ENCODE measurements at regions not wholly inside any gene's neighbourhood (a gene's known extent, or its start where the extent isn't known, plus 50 kb on each side); places are given as distances from the start of the nearest gene placed in this dataset.

- DNase-seq (no peak), ATAC-seq (ENCODE audit: insufficient read depth, low read depth) (no peak)
- H4K20me1 ChIP-seq (ENCODE audit: insufficient read depth, low read length): no peaks in the 10 kb centered on the region
- no peaks in the 10 kb centered on the region for H3K79me2 ChIP-seq (ENCODE audit: insufficient read depth, low read length)
- H3K27me3 ChIP-seq (ENCODE audit: insufficient read depth, low read length, poor library complexity): no peaks in the 10 kb centered on the region
- H3K4me2 ChIP-seq (ENCODE audit: insufficient read depth, low read length): no peak overlapping the region
- no peaks in the 10 kb centered on the region for H3K36me3 ChIP-seq (ENCODE audit: insufficient read depth, low read length)
- H3K4me3 ChIP-seq (ENCODE audit: low read depth in 1 of 2, low read length in 2 of 2): no peak overlapping the region
- no peaks in the 10 kb centered on the region for H3K9me3 ChIP-seq (ENCODE audit: insufficient read depth, low read length, severe bottlenecking)
- H3K27ac ChIP-seq (ENCODE audit: low read length): no peak overlapping the region
- H3K9ac ChIP-seq (ENCODE audit: low read depth, low read length): no peak overlapping the region
- H2AFZ ChIP-seq (ENCODE audit: low read depth, low read length): no peak overlapping the region
- TF ChIP-seq EZH2 (IDR thresholded peaks at IDR 0.05; ENCODE audit: borderline replicate concordance, low read depth, low read length, severe bottlenecking) (no peak), CTCF (IDR thresholded peaks at IDR 0.05; ENCODE audit: borderline replicate concordance, extremely low read depth, low read length, poor library complexity, severe bottlenecking) (no peak)
- no peaks in the 10 kb centered on the region for H3K4me1 ChIP-seq (ENCODE audit: insufficient read depth, low read length)
These were observed 378.7 kb upstream of the CNTN6 start for GRCh38 chr3:713947-714620.

GRCh38 chr3:721086-721485 is 371.7 kb upstream of the CNTN6 start:
- Histone ChIP-seq H3K9me3 (ENCODE audit: insufficient read depth, low read length, severe bottlenecking) (no peaks in the 10 kb centered on the region), H3K27ac (ENCODE audit: low read length) (no peak overlapping the region), H2AFZ (ENCODE audit: low read depth, low read length) (no peak overlapping the region), H3K4me2 (ENCODE audit: insufficient read depth, low read length) (no peak overlapping the region), H3K79me2 (ENCODE audit: insufficient read depth, low read length) (no peaks in the 10 kb centered on the region), H3K36me3 (ENCODE audit: insufficient read depth, low read length) (no peaks in the 10 kb centered on the region), H4K20me1 (ENCODE audit: insufficient read depth, low read length) (no peaks in the 10 kb centered on the region), H3K9ac (ENCODE audit: low read depth, low read length) (no peak overlapping the region), H3K4me1 (ENCODE audit: insufficient read depth, low read length) (no peaks in the 10 kb centered on the region), H3K27me3 (ENCODE audit: insufficient read depth, low read length, poor library complexity) (no peaks in the 10 kb centered on the region), H3K4me3 (ENCODE audit: low read depth in 1 of 2, low read length in 2 of 2) (no peak overlapping the region)
- no peak for DNase-seq
- no peak for ATAC-seq (ENCODE audit: insufficient read depth, low read depth)
- TF ChIP-seq CTCF (IDR thresholded peaks at IDR 0.05; ENCODE audit: borderline replicate concordance, extremely low read depth, low read length, poor library complexity, severe bottlenecking): no peak
- no peak for TF ChIP-seq EZH2 (IDR thresholded peaks at IDR 0.05; ENCODE audit: borderline replicate concordance, low read depth, low read length, severe bottlenecking)

GRCh38 chr3:732326-732928 is 360.4 kb upstream of the CNTN6 start:
- H4K20me1 ChIP-seq (ENCODE audit: insufficient read depth, low read length): no peaks in the 10 kb centered on the region
- no peak overlapping the region for H3K4me2 ChIP-seq (ENCODE audit: insufficient read depth, low read length)
- H2AFZ ChIP-seq (ENCODE audit: low read depth, low read length): no peak overlapping the region
- H3K4me1 ChIP-seq (ENCODE audit: insufficient read depth, low read length): no peaks in the 10 kb centered on the region
- H3K36me3 ChIP-seq (ENCODE audit: insufficient read depth, low read length): no peaks in the 10 kb centered on the region
- H3K27me3 ChIP-seq (ENCODE audit: insufficient read depth, low read length, poor library complexity): no peaks in the 10 kb centered on the region
- no peaks in the 10 kb centered on the region for H3K9me3 ChIP-seq (ENCODE audit: insufficient read depth, low read length, severe bottlenecking)
- no peaks in the 10 kb centered on the region for H3K79me2 ChIP-seq (ENCODE audit: insufficient read depth, low read length)
- ATAC-seq (ENCODE audit: insufficient read depth, low read depth): no peak
- DNase-seq: no peak
- TF ChIP-seq CTCF (IDR thresholded peaks at IDR 0.05; ENCODE audit: borderline replicate concordance, extremely low read depth, low read length, poor library complexity, severe bottlenecking) (no peak), EZH2 (IDR thresholded peaks at IDR 0.05; ENCODE audit: borderline replicate concordance, low read depth, low read length, severe bottlenecking) (no peak)
- no peak overlapping the region for H3K27ac ChIP-seq (ENCODE audit: low read length)
- H3K9ac ChIP-seq (ENCODE audit: low read depth, low read length): no peak overlapping the region
- no peak overlapping the region for H3K4me3 ChIP-seq (ENCODE audit: low read depth in 1 of 2, low read length in 2 of 2)
